ENCODE measurements at regions not wholly inside any gene's neighbourhood (a gene's known extent, or its start where the extent isn't known, plus 50 kb on each side); places are given as distances from the start of the nearest gene placed in this dataset.

DNA sequence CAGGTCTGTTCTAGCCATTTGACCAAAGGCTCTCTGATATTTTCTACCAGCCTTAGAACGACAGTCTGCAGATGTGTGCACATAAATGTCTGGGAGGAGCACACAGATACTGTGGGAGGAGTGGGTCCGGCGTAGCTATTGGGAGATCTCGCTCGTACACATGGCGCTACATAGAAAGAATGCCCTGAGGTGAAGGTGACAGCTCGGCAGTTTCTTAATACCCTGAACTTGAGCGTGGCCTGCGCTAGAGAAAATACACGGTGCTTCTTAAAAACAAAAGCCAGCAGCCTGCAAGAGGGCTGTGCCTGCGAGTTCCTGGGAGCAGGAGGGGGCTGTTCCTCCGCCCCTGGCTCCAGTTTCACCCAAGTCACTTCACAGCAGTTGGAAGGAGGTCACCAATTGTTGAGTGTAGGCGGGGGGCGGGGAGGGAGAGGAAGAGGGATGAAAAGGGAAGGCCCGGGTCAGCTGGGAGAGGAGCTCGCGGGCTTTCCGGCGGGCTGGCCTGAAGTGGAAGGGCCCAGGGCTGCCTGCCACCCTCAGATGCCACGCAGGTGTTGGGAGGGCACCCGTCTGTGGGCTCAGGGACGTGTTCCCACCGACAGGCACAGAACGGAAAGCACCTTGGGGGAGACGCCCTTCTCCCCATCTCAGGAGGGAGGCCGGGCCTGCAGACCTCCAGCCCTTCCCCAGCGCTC is 124.7 kb upstream of the ZNF516 start:
- no peak overlapping the region for H2AFZ ChIP-seq (ENCODE audit: low read length)
- intact Hi-C loops (cut with micrococcal nuclease; ENCODE audit: unreplicated experiment), result loop anchor here (5.0 kb wide), 1 partner anchor 222 kb away; no protein-coding TSS in a partner anchor

DNA sequence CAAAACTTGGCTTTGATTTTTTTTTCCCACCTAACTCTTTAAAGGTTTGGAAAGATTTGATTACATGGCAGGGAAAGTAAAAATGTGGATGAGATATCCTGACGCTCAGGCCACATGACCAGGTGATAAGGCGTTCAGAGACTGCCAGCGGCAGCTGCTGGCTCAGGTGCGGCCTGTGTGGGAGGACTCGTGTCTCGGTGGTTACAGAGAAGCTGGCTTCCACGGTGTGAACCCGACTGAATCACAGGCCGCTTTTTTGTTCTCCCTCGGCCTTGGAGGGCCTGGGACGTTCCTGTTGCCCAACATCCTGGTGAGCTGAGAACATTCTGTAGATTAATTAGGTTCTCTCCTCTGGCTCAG is 124.2 kb upstream of the ZNF516 start:
- Histone ChIP-seq H3K79me2 (ENCODE audit: insufficient read depth, low read depth, low read length) (no peaks in the 10 kb centered on the region), H2AFZ (ENCODE audit: low read length) (no peak overlapping the region), H3K4me2 (ENCODE audit: low read length) (no peak overlapping the region), H3K27ac (ENCODE audit: low read depth, low read length, poor library complexity, severe bottlenecking) (no peak overlapping the region), H3K4me3 (ENCODE audit: low read depth, low read length, poor library complexity, severe bottlenecking) (no peak overlapping the region), H3K36me3 (ENCODE audit: insufficient read depth, low read length) (no peaks in the 10 kb centered on the region), H3K9me2 (ENCODE audit: insufficient read depth, low read length) (no peaks in the 10 kb centered on the region), H3K9me3 (ENCODE audit: low read length) (no peaks in the 10 kb centered on the region), H4K20me1 (ENCODE audit: insufficient read depth, low read length) (no peaks in the 10 kb centered on the region), H3K4me1 (ENCODE audit: insufficient read depth, low read length, poor library complexity, severe bottlenecking) (no peaks in the 10 kb centered on the region)
- no TSS peak for BruUV-seq (replicated peaks)
- intact Hi-C loops (cut with micrococcal nuclease; ENCODE audit: unreplicated experiment), result no loop called here
- TF ChIP-seq, protein P1, sequence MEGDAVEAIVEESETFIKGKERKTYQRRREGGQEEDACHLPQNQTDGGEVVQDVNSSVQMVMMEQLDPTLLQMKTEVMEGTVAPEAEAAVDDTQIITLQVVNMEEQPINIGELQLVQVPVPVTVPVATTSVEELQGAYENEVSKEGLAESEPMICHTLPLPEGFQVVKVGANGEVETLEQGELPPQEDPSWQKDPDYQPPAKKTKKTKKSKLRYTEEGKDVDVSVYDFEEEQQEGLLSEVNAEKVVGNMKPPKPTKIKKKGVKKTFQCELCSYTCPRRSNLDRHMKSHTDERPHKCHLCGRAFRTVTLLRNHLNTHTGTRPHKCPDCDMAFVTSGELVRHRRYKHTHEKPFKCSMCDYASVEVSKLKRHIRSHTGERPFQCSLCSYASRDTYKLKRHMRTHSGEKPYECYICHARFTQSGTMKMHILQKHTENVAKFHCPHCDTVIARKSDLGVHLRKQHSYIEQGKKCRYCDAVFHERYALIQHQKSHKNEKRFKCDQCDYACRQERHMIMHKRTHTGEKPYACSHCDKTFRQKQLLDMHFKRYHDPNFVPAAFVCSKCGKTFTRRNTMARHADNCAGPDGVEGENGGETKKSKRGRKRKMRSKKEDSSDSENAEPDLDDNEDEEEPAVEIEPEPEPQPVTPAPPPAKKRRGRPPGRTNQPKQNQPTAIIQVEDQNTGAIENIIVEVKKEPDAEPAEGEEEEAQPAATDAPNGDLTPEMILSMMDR (conservative IDR thresholded peaks at IDR 0.05; ENCODE audit: low read length), result no peak
- TF ChIP-seq EZH2phosphoT487 (IDR thresholded peaks at IDR 0.05; ENCODE audit: borderline replicate concordance, low read depth, low read length), result no peak
- DNase-seq (ENCODE audit: low spot score), result no peak
- ChIA-PET POLR2A (no interaction called here), CTCF (ENCODE audit: unreplicated experiment) (no interaction called here)

More for the DNA sequence above, 124.7 kb upstream of the ZNF516 start:
- no peaks in the 10 kb centered on the region for H3K9me2 ChIP-seq (ENCODE audit: insufficient read depth, low read length)
- no peaks in the 10 kb centered on the region for H3K4me1 ChIP-seq (ENCODE audit: insufficient read depth, low read length, poor library complexity, severe bottlenecking)
- ChIA-PET POLR2A (no interaction called here), CTCF (ENCODE audit: unreplicated experiment) (no interaction called here)
- no peaks in the 10 kb centered on the region for H3K79me2 ChIP-seq (ENCODE audit: insufficient read depth, low read depth, low read length)
- TF ChIP-seq EZH2phosphoT487 (IDR thresholded peaks at IDR 0.05; ENCODE audit: borderline replicate concordance, low read depth, low read length), result no peak
- TF ChIP-seq, protein P1 (conservative IDR thresholded peaks at IDR 0.05; ENCODE audit: low read length), result no peak
- no peak overlapping the region for H3K4me3 ChIP-seq (ENCODE audit: low read depth, low read length, poor library complexity, severe bottlenecking)
- DNase-seq (ENCODE audit: low spot score), result no peak
- no peak overlapping the region for H3K4me2 ChIP-seq (ENCODE audit: low read length)
- H3K9me3 ChIP-seq (ENCODE audit: low read length), result no peaks in the 10 kb centered on the region
- BruUV-seq (replicated peaks), result no TSS peak
- H4K20me1 ChIP-seq (ENCODE audit: insufficient read depth, low read length), result no peaks in the 10 kb centered on the region
- H3K27ac ChIP-seq (ENCODE audit: low read depth, low read length, poor library complexity, severe bottlenecking), result no peak overlapping the region
- no peaks in the 10 kb centered on the region for H3K36me3 ChIP-seq (ENCODE audit: insufficient read depth, low read length)

DNA sequence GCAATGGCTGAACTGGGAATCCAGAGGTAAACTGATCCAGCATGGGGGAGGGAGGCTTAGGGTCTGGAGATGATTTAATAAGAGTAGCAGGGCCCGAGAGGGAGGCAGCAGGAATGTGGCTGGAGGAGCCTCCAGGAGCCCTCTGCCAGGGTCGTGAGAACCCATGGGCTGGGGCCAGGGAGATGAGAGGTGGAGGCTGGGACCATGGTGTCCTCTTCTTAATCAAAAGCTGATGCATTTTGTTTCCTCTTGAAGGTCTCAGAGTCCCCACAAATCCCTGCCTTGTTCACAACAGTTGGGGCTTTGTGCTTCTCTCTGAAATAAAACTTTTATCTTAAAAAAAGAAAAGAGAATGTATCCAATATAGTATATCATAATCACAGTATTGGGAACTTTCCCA is 123.7 kb upstream of the ZNF516 start:
- BruUV-seq (replicated peaks), result no TSS peak
- TF ChIP-seq EZH2phosphoT487 (IDR thresholded peaks at IDR 0.05; ENCODE audit: borderline replicate concordance, low read depth, low read length), result no peak
- TF ChIP-seq, protein P1 (conservative IDR thresholded peaks at IDR 0.05; ENCODE audit: low read length), result no peak
- Histone ChIP-seq H3K9me3 (ENCODE audit: low read length) (no peaks in the 10 kb centered on the region), H3K4me2 (ENCODE audit: low read length) (no peak overlapping the region), H3K27ac (ENCODE audit: low read depth, low read length, poor library complexity, severe bottlenecking) (no peak overlapping the region), H3K4me1 (ENCODE audit: insufficient read depth, low read length, poor library complexity, severe bottlenecking) (no peaks in the 10 kb centered on the region), H3K9me2 (ENCODE audit: insufficient read depth, low read length) (no peaks in the 10 kb centered on the region), H3K36me3 (ENCODE audit: insufficient read depth, low read length) (no peaks in the 10 kb centered on the region), H4K20me1 (ENCODE audit: insufficient read depth, low read length) (no peaks in the 10 kb centered on the region), H3K4me3 (ENCODE audit: low read depth, low read length, poor library complexity, severe bottlenecking) (no peak overlapping the region), H2AFZ (ENCODE audit: low read length) (no peak overlapping the region), H3K79me2 (ENCODE audit: insufficient read depth, low read depth, low read length) (no peaks in the 10 kb centered on the region)
- CTCF ChIA-PET (ENCODE audit: unreplicated experiment), result no interaction called here
- intact Hi-C loops (cut with micrococcal nuclease; ENCODE audit: unreplicated experiment), result no loop called here
- POLR2A ChIA-PET, result no interaction called here
- no peak for DNase-seq (ENCODE audit: low spot score)

Data from OCI-LY7 (cell line).